SU-DHL-6 (cell line): ENCODE measurements at regions not wholly inside any gene's neighbourhood (a gene's known extent, or its start where the extent isn't known, plus 50 kb on each side); places are given as distances from the start of the nearest gene placed in this dataset.

Experiments used
- H2AFZ ChIP-seq: fragments of 200-600 bp; sonication (generic); 2 replicates; pipeline ENCODE4 v1.6.1; 2014; ENCODE audit warnings: low read depth, mild to moderate bottlenecking, moderate library complexity, mixed read lengths, antibody characterized with exemption, low read length; ENCODE audit not compliant: severe bottlenecking
- H3F3A ChIP-seq: fragments of 200-600 bp; shearing (Covaris generic); 2 replicates; pipeline ENCODE4 v1.6.0; 2016; ENCODE audit warnings: antibody characterized with exemption, mild to moderate bottlenecking; ENCODE audit not compliant: insufficient read depth
- H3K27ac ChIP-seq: fragments of 200-600 bp; sonication (generic); 2 replicates; pipeline ENCODE4 v1.5.1; 2016; ENCODE audit warnings: low read depth, mild to moderate bottlenecking, low read length, moderate library complexity, mixed read lengths
- H3K27me3 ChIP-seq: fragments of 200-600 bp; sonication (generic), shearing (Covaris generic); 2 replicates; pipeline ENCODE4 v1.6.0; 2014; ENCODE audit warnings: mild to moderate bottlenecking, low read length
- H3K36me3 ChIP-seq: fragments of 200-600 bp; sonication (generic); 2 replicates; pipeline ENCODE4 v1.6.1; 2014; ENCODE audit warnings: mild to moderate bottlenecking, low read length, mixed read lengths
- H3K4me2 ChIP-seq: fragments of 300-600, 200-600 bp; shearing (Covaris generic), sonication (generic); 2 replicates; pipeline ENCODE4 v1.6.0; 2014; ENCODE audit warnings: low read length, low read depth, mild to moderate bottlenecking; ENCODE audit not compliant: poor library complexity, severe bottlenecking
- H3K4me3 ChIP-seq: fragments of 200-600 bp; sonication (generic); 2 replicates; pipeline ENCODE4 v1.5.1; 2014; ENCODE audit warnings: antibody characterized with exemption, low read length, mild to moderate bottlenecking, mixed read lengths; ENCODE audit not compliant: insufficient read depth, poor library complexity, severe bottlenecking
- H3K79me2 ChIP-seq: fragments of 200-600 bp; sonication (generic); 2 replicates; pipeline ENCODE4 v1.6.1; 2014; ENCODE audit warnings: mild to moderate bottlenecking, low read length, moderate library complexity; ENCODE audit not compliant: insufficient read depth
- H3K9ac ChIP-seq: fragments of 200-600 bp; sonication (generic); 2 replicates; pipeline ENCODE4 v1.7.0; 2014; ENCODE audit warnings: mild to moderate bottlenecking, low read length
- H3K9me2 ChIP-seq: fragments of 200-600 bp; sonication (generic); replicated peaks from 2 replicates; pipeline ENCODE4 v1.6.1; 2014; ENCODE audit warnings: low read length; ENCODE audit not compliant: insufficient read depth
- H3K9me3 ChIP-seq: fragments of 200-600 bp; sonication (generic); 2 replicates; pipeline ENCODE4 v1.6.1; 2014; ENCODE audit warnings: low read length, mixed read lengths; ENCODE audit not compliant: insufficient read depth
- H4K20me1 ChIP-seq: fragments of 200-600 bp; sonication (generic); 2 replicates; pipeline ENCODE4 v1.6.1; 2014; ENCODE audit warnings: low read depth, mild to moderate bottlenecking, antibody characterized with exemption, low read length, moderate library complexity, mixed read lengths
- CTCF ChIP-seq: fragments of 200-600 bp; sonication (generic); IDR thresholded peaks from one replicate; pipeline ENCODE4 v1.5.1; 2017; ENCODE audit warnings: antibody characterized with exemption, mild to moderate bottlenecking, low read length, moderate library complexity; ENCODE audit not compliant: insufficient read depth, poor library complexity, severe bottlenecking
- EZH2phosphoT487 ChIP-seq: fragments of 200-600 bp; sonication (generic), shearing (Covaris generic); conservative IDR thresholded peaks from 2 replicates; pipeline ENCODE4 v1.6.1; 2018; ENCODE audit warnings: mild to moderate bottlenecking, antibody characterized with exemption, low read length, moderate library complexity, mixed read lengths

GRCh38 chr2:146239392-146240135, 1605.3 kb upstream of the ACVR2A start:
- Histone ChIP-seq H3K9me3 (no peaks in the 10 kb centered on the region), H3K36me3 (no peaks in the 10 kb centered on the region), H3K4me3 (no peak overlapping the region), H3K27ac (no peak overlapping the region), H3K27me3 (no peaks in the 10 kb centered on the region), H3K9ac (no peak overlapping the region), H2AFZ (no peak overlapping the region), H4K20me1 (no peaks in the 10 kb centered on the region), H3K9me2 (no peaks in the 10 kb centered on the region), H3K4me2 (no peak overlapping the region), H3F3A (no peaks in the 10 kb centered on the region), H3K79me2 (no peaks in the 10 kb centered on the region)
- TF ChIP-seq EZH2phosphoT487 (no peak), CTCF (no peak)

DNA sequence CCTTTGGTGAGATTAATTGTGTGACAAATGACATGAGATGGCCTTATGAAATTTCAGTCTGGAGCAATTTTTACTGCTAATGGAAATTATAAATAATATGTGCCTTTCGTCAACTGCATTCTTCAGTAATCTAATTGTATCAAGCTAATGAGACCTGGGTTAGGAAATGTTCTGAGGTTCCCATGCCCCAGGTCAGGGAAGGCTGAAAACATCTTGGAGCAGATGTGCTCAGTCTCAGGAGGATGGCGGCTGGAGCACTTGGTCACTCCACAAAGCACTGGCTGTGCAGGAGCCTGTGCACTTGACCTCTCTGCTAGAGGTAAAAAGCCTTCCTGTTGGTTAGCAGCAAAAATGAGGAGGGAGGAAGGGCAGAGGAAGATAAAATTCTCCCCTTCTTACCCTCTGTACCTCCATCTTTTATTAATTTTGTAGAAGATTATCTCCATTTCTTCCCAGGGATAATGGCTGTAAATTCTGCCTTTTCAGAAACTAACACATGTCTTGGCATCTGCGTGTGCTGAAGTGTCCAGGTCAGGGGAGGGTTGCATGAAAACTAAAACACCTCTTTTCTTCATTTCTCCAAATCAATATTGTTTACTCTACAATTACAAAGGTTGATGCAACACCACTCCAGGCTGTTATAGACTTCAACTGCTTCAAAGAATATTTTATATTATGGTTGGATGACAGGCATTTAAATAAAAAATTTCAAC, 1606.4 kb upstream of the ACVR2A start:
- TF ChIP-seq CTCF = no peak
- no peak for TF ChIP-seq EZH2phosphoT487
- no peaks in the 10 kb centered on the region for H3K36me3 ChIP-seq

GRCh38 chr2:146235158-146235557, 1609.7 kb upstream of the ACVR2A start:
- Histone ChIP-seq H3K36me3 (no peaks in the 10 kb centered on the region), H3K9me3 (no peaks in the 10 kb centered on the region), H2AFZ (no peak overlapping the region), H3K9ac (no peak overlapping the region), H4K20me1 (no peaks in the 10 kb centered on the region), H3K27me3 (no peaks in the 10 kb centered on the region), H3K4me2 (no peak overlapping the region), H3F3A (no peaks in the 10 kb centered on the region), H3K9me2 (no peaks in the 10 kb centered on the region), H3K4me3 (no peak overlapping the region), H3K79me2 (no peaks in the 10 kb centered on the region), H3K27ac (no peak overlapping the region)
- no peak for TF ChIP-seq EZH2phosphoT487
- TF ChIP-seq CTCF = no peak

More for the DNA sequence above, 1606.4 kb upstream of the ACVR2A start:
- no peak overlapping the region for H3K4me2 ChIP-seq
- no peaks in the 10 kb centered on the region for H3K9me2 ChIP-seq
- no peaks in the 10 kb centered on the region for H3K9me3 ChIP-seq
- no peaks in the 10 kb centered on the region for H3K79me2 ChIP-seq
- no peak overlapping the region for H3K27ac ChIP-seq
- H4K20me1 ChIP-seq = no peaks in the 10 kb centered on the region
- no peaks in the 10 kb centered on the region for H3K27me3 ChIP-seq
- no peak overlapping the region for H3K9ac ChIP-seq
- H3F3A ChIP-seq = no peaks in the 10 kb centered on the region
- H3K4me3 ChIP-seq = no peak overlapping the region
- H2AFZ ChIP-seq = no peak overlapping the region
